HG02798 (cell line): ENCODE measurements at regions not wholly inside any gene's neighbourhood (a gene's known extent, or its start where the extent isn't known, plus 50 kb on each side); places are given as distances from the start of the nearest gene placed in this dataset.
"Not testable (repeated sequence)": the region's sequence is repeated elsewhere in the genome, so short reads cannot be mapped to it uniquely, and the experiment has no call there.

Experiments
- ATAC-seq: cut with Tn5 transposase; IDR thresholded peaks from one replicate; pipeline ENCODE4 v1.9.1; 2021; ENCODE audit warnings: mild to moderate bottlenecking; ENCODE audit not compliant: unreplicated experiment, poor library complexity

DNA sequence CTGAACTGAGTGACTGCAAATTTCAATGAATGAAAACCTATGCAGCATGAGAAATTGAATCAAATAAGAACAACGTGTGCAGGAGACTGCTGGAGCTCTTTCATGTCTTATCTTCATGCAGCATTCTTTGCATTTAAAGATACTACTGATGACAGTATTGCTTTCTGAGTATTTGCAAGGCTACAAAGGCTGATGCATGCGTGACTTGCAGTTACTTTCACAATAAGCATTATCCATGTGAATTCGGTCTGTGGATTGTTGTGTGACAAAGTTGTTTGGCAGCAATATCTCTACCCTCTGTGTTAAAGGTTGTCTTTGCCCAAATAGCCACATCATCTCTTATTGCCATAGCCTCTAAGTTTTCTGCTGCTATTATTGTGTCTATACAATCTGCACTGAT, 102.1 kb upstream of the FBXL17 start:
- ATAC-seq = no peak

DNA sequence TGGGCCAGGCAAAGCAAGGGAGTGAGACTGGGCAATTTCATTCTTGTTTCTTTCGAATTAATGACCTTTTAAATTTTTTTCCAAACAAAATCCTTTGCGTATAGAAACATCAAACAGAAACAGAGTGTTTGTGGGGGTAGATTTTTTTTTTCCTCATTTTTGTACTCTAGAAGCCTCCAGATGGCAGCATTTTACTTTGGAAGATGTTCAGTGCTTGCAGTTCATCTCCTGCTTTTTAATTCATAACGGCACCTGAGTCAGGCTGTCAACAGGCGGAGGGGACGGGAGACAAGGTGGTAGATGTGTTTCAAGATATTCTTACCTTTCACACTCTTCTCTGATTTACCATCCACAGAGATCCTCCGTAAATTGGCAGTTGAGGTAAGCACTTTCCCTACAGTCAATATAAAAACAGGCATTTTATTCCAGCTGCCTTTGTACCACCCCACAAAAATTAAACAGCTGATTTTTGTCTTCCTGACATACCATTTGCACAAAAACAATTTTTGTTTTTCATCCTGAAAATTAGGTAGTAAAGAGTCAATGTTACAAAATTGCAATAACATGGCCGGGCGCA, 99.5 kb upstream of the FBXL17 start:
- ATAC-seq = peak; percentile 52

DNA sequence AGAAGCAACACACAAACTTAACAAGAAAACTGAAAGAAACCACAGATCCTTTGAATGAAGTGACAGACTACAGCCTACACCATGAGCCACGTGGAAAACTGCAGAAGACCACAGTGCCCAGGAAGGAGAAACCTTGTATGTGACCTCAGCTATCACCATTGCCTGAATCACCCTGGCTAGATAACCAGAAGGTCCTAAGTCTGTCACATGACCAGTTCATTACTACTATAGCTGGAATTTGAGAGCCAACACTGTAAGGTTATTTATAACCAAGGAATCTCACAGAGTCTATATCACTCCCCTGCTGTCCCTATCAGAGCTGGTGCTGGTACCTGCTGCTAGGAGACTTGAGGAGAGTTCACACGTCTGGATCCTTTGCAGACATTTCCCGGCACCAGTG, 90.3 kb upstream of the FBXL17 start:
- no peak for ATAC-seq

DNA sequence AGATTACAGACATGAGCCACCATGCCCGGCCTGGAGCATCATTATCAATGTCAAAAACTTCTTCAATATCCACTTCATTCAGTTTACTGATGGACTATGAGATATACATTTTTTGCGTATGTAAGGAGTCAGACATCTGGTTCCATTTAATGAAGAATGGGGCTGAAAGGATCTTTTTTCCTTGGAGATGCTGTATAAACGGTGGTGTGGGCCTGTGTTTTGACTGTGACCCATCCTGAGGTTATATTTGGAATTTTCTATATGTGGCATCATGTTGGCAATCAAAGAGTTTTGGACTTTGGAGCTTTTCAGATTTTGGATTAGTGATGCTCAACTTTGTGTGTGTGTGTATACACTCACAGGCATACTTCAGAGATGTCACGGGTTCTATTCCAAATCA, 85.7 kb upstream of the FBXL17 start:
- ATAC-seq = no peak

DNA sequence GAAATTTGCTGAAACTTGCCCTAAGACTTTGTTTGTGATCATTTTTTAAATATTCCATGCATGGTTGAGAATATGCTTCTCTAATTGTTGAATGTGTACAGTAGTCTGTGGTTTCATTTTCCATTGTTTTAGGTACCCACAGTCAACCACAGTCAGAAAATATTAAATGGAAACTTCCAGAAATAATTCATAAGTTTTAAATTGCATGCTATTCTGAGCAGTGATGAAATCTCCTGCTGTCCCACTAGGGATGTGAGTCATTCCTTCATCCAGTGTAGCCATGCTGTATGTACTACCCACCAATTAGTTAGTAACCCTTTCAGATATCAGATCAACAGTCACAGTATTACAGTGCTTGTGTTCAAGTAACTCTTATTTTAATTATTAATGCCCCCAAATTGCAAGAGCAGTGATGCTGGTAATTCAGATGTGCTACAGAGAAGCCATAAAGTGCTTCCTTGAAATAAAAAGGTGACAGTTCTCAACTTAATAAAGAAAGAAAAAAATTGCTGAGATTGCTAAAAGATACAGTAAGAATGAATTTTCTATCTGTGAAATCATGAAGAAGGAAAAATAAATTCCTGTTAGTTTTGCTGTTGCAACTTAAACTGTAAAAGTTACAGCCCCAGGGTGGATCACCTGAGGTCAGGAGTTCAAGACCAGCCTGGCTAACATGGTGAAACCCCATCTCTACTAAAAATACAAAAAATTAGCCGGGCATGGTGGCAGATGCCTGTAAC, 79.9 kb upstream of the FBXL17 start:
- no peak for ATAC-seq

DNA sequence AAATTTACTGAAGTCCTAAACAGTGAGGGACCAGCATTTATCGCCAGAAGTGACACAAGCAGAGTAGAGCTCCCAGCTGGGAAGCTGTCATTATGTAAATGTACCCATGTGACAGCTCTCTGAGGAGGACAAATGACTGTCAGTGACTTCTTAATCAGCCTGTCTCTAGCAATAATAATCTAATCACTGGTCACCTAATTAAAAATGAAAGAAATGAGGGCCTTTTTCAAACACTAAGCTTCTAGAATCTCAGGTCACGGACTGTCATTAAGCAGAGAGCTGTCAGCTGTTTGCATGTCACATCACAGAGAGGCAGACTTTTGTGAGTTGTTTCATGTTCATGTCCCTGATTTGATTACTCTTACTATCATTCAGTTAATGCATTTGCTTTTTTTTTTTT, 77.9 kb upstream of the FBXL17 start:
- ATAC-seq = no peak

DNA sequence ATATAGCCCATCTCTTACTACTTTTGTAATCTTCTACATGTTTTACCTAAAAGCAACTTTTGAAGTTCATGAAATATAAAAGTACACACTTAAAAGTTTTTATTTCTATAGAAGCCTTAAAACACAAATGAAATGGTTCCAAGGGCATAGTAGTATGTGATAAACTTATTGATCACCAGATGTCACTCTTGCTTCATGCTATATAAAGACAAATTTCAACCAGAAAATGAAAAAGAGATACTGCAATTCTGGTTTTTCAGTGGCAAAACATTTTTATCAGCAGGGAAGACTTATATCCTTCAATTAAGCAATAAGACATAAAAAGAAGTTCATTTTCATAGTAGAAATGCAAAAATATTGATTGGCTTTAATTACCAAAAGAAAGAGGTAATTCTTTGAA, 69.4 kb upstream of the FBXL17 start:
- ATAC-seq = no peak

DNA sequence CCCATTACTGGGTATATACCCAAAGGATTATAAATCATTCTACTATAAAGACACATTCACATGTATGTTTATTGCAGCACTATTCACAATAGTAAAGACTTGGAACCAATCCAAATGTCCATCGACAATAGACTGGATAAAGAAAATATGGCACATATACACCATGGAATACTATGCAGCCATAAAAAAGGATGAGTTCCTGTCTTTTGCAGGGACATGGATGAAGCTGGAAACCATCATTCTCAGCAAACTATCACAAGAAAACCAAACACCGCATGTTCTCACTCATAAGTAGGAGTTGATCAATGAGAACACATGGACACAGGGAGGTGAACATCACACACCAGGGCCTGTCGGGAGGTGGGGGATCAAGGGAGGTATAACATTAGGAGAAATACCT, 62.2 kb upstream of the FBXL17 start:
- not testable (repeated sequence) for ATAC-seq

DNA sequence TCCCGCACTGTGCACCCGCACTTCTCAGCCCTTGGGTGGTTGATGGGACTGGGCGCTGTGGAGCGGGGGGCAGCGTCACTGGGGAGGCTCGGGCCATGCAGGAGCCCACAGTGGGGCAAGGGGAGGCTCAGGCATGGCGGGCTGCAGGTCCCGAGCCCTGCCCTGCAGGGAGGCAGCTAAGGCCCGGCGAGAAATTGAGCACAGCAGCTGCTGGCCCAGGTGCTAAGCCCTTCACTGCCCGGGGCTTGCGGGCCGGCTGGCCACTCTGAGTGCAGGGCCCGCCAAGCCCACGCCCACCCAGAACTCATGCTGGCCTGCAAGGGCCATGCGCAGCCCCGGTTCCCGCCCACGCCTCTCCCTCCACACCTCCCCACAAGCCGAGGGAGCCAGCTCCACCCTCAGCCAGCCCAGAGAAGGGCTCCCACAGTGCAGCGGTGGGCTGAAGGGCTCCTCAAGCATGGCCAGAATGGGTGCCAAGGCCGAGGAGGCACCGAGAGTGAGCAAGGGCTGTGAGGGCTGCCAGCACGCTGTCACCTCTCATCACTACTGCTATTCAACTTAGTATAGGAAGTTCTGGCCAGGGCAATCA, 60.3 kb upstream of the FBXL17 start:
- not testable (repeated sequence) for ATAC-seq

DNA sequence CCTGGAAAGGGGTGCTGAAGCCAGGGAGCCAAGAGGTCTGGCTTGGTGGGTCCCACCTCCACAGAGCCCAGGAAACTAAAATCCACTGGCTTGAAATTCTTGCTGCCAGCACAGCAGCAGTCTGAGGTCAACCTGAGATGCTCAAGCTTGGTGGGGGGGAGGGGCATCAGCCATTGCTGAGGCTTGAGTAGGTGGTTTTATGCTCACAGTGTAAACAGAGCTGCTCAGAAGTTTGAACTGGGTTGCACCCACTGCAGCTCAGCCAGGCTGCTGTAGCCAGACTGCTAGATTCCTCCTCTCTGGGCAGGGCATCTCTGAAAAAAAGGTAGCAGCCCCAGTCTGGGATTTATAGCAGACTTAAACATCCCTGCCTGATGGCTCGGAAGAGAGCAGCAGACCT, 55.5 kb upstream of the FBXL17 start:
- no peak for ATAC-seq

DNA sequence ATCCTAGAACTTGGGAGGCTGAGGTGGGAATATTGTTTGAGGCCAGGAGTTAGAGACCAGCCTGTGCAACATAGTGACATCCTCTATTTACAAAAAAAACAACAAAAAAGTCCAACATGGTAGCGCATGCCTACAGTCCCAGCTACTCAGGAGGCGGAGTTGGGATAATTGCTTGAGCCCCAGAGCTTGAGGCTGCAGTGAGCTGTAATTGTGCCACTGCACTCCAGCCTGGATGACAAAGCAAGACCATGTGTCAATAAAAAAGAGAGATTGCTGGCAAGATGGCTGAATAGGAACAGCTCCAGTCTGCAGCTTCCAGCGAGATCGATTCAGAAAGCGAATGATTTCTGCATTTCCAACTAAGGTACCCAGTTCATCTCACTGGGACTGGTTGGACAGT, 54.8 kb upstream of the FBXL17 start:
- ATAC-seq = no peak

DNA sequence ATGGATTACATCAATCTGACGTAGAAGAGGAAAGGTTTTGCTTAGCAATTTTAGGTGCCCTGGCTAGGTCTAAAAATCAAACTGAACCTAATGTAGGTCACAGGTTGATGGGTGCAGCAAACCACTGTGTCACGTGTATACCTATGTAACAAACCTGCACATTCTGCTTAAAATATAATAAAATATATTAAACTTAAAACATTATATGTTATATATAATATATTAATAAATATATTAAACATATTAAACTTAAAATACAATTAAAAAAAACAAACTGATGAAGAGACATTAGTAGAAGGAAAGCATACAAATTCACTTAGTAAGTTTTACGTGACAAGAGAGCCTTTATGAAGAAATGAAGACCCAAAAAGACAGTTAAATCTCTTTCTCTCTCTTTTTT, 51.7 kb upstream of the FBXL17 start:
- ATAC-seq = no peak

DNA sequence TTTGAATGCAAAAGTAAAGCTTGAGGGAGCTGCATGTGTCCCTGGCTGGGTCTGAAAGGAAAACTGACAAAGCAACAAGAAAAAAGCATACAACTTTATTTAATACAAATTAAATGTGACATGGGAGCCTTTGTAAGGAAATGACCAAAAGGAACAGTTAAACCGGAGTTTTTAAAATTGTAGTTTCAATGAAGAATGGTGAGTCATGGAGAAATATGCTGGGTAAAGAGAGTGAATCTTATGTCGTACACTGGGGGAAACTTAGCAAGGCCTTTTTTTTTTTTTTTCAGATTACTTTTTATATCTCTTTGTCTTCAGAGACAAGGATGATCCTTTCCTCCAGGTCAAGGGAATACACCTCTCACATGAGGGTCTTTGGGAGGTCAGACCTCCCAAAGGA, 50.1 kb upstream of the FBXL17 start:
- ATAC-seq = no peak
